Uterus (tissue), 2 donors: ENCODE measurements at regions not wholly inside any gene's neighbourhood (a gene's known extent, or its start where the extent isn't known, plus 50 kb on each side); places are given as distances from the start of the nearest gene placed in this dataset.
"Not testable (repeated sequence)": the region's sequence is repeated elsewhere in the genome, so short reads cannot be mapped to it uniquely, and the experiment has no call there.

Experiments
- CTCF ChIP-seq, 4 experiments: fragments of 200-600 bp in 2 of 4; fragments of 450-650 bp in 2 of 4; sonication (generic) in 2 of 4; IDR thresholded peaks; one replicate each; pipeline ENCODE4 v1.5.1; 2016 to 2019; ENCODE audit warnings: antibody characterized with exemption in 4 of 4, mild to moderate bottlenecking in 2 of 4, moderate library complexity in 1 of 4
- POLR2A ChIP-seq, 2 donors: fragments of 450-650 bp; IDR thresholded peaks; one replicate each; pipeline ENCODE4 v1.6.1; 2016; ENCODE audit warnings: antibody characterized with exemption in 2 of 2, mild to moderate bottlenecking in 1 of 2, moderate library complexity in 1 of 2

GRCh38 chr12:103026643-103027042 lies 69.2 kb downstream of the ASCL1 start:
- TF ChIP-seq POLR2A, CTCF (IDR thresholded peaks at IDR 0.05): not testable (repeated sequence)
